ENCODE measurements at regions not wholly inside any gene's neighbourhood (a gene's known extent, or its start where the extent isn't known, plus 50 kb on each side); places are given as distances from the start of the nearest gene placed in this dataset.

DNA sequence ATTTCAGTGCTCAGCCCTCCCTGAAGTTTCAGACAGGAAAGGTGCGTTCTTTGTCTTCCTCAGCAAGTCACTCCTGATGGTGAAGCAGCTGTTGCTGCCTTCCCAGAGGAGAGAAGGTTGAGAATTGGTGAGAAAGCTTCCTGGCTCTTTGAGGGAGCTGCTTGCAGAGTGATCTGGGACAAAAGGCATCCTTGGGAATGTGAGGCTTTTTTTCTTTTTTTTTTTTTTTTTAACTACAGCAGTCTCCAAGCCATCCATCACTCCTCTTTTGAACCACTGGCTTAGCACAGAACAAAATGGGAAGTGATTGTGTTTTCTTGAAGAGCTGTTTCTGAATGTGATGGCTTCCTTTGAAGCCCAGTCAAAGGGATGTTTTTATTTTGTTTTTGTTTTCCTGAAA lies 120.4 kb upstream of the LRIG3 start:
- Histone ChIP-seq H3K4me1 (ENCODE audit: insufficient read depth, low read length, poor library complexity, severe bottlenecking) (no peaks in the 10 kb centered on the region), H4K20me1 (ENCODE audit: insufficient read depth, low read length, poor library complexity, severe bottlenecking) (no peaks in the 10 kb centered on the region), H3F3A (ENCODE audit: low read depth) (no peaks in the 10 kb centered on the region)

DNA sequence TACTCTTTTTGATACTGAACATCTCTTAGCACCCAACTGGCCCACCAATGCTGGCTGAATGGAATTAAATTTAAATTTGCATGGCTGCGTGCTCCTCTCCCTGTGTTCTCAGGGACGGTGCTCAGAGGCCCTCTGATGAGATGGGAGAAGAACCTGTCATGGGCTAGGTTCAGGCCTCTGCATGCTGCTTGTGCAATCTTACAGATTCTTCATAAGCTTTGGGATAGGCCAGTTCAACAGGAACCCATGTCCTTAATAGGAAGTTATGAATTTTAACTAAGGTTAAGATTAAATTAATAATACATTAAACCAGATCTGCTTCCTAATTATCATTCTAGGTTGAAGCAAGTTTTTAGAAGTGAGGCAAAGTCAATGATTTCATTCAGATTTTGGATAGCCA lies 119.7 kb upstream of the LRIG3 start:
- Histone ChIP-seq H3F3A (ENCODE audit: low read depth) (no peaks in the 10 kb centered on the region), H3K79me2 (ENCODE audit: insufficient read depth, low read length) (no peaks in the 10 kb centered on the region), H3K4me1 (ENCODE audit: insufficient read depth, low read length, poor library complexity, severe bottlenecking) (no peaks in the 10 kb centered on the region), H2AFZ (ENCODE audit: low read length) (no peak overlapping the region), H3K9me2 (replicated peaks; ENCODE audit: low read depth, low read length) (no peaks in the 10 kb centered on the region), H3K9ac (ENCODE audit: low read depth, low read length, poor library complexity, severe bottlenecking) (no peak overlapping the region), H3K4me3 (ENCODE audit: low read length, poor library complexity, severe bottlenecking) (no peak overlapping the region), H3K9me3 (ENCODE audit: insufficient read depth, low read depth, low read length) (no peaks in the 10 kb centered on the region), H3K4me2 (ENCODE audit: low read depth, low read length, poor library complexity, severe bottlenecking) (no peak overlapping the region), H3K36me3 (ENCODE audit: insufficient read depth, low read length) (no peaks in the 10 kb centered on the region), H3K27me3 (ENCODE audit: insufficient read depth, low read length, poor library complexity, severe bottlenecking) (no peaks in the 10 kb centered on the region), H4K20me1 (ENCODE audit: insufficient read depth, low read length, poor library complexity, severe bottlenecking) (no peaks in the 10 kb centered on the region)
- no peak for TF ChIP-seq EZH2phosphoT487 (IDR thresholded peaks at IDR 0.05; ENCODE audit: borderline replicate concordance)
- TF ChIP-seq, protein P1, sequence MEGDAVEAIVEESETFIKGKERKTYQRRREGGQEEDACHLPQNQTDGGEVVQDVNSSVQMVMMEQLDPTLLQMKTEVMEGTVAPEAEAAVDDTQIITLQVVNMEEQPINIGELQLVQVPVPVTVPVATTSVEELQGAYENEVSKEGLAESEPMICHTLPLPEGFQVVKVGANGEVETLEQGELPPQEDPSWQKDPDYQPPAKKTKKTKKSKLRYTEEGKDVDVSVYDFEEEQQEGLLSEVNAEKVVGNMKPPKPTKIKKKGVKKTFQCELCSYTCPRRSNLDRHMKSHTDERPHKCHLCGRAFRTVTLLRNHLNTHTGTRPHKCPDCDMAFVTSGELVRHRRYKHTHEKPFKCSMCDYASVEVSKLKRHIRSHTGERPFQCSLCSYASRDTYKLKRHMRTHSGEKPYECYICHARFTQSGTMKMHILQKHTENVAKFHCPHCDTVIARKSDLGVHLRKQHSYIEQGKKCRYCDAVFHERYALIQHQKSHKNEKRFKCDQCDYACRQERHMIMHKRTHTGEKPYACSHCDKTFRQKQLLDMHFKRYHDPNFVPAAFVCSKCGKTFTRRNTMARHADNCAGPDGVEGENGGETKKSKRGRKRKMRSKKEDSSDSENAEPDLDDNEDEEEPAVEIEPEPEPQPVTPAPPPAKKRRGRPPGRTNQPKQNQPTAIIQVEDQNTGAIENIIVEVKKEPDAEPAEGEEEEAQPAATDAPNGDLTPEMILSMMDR (conservative IDR thresholded peaks at IDR 0.05; ENCODE audit: low read length): no peak

More for the DNA sequence above, 120.4 kb upstream of the LRIG3 start:
- Histone ChIP-seq H2AFZ (ENCODE audit: low read length) (no peak overlapping the region), H3K27me3 (ENCODE audit: insufficient read depth, low read length, poor library complexity, severe bottlenecking) (no peaks in the 10 kb centered on the region), H3K9me3 (ENCODE audit: insufficient read depth, low read depth, low read length) (no peaks in the 10 kb centered on the region), H3K36me3 (ENCODE audit: insufficient read depth, low read length) (no peaks in the 10 kb centered on the region), H3K4me3 (ENCODE audit: low read length, poor library complexity, severe bottlenecking) (no peak overlapping the region), H3K9me2 (replicated peaks; ENCODE audit: low read depth, low read length) (no peaks in the 10 kb centered on the region), H3K4me2 (ENCODE audit: low read depth, low read length, poor library complexity, severe bottlenecking) (no peak overlapping the region), H3K9ac (ENCODE audit: low read depth, low read length, poor library complexity, severe bottlenecking) (no peak overlapping the region), H3K79me2 (ENCODE audit: insufficient read depth, low read length) (no peaks in the 10 kb centered on the region)
- TF ChIP-seq, protein P1 (conservative IDR thresholded peaks at IDR 0.05; ENCODE audit: low read length): no peak
- no peak for TF ChIP-seq EZH2phosphoT487 (IDR thresholded peaks at IDR 0.05; ENCODE audit: borderline replicate concordance)

DNA sequence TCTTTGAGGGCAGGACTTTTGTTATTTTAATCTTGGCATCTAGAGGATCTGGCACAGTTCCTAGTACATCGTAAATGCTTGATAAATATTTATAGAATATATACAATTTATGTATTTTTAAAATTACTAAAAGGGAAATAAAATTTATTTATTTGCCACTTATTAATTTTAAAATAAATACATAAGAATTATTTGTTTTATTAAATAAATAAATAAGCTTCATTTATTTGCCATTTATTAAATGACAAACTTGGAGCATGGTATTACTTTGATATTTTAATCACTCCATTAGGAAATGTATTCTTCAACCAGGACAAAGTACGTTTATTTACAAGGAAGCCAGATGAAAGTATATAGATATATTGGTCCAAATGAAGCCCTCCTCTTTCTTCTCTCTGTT lies 118.7 kb upstream of the LRIG3 start:
- no peaks in the 10 kb centered on the region for H3F3A ChIP-seq (ENCODE audit: low read depth)

More for the DNA sequence above, 118.7 kb upstream of the LRIG3 start:
- Histone ChIP-seq H4K20me1 (ENCODE audit: insufficient read depth, low read length, poor library complexity, severe bottlenecking) (no peaks in the 10 kb centered on the region), H3K9me3 (ENCODE audit: insufficient read depth, low read depth, low read length) (no peaks in the 10 kb centered on the region), H3K36me3 (ENCODE audit: insufficient read depth, low read length) (no peaks in the 10 kb centered on the region), H3K4me2 (ENCODE audit: low read depth, low read length, poor library complexity, severe bottlenecking) (no peak overlapping the region), H3K9me2 (replicated peaks; ENCODE audit: low read depth, low read length) (no peaks in the 10 kb centered on the region), H3K4me3 (ENCODE audit: low read length, poor library complexity, severe bottlenecking) (no peak overlapping the region), H3K4me1 (ENCODE audit: insufficient read depth, low read length, poor library complexity, severe bottlenecking) (no peaks in the 10 kb centered on the region), H2AFZ (ENCODE audit: low read length) (no peak overlapping the region), H3K9ac (ENCODE audit: low read depth, low read length, poor library complexity, severe bottlenecking) (no peak overlapping the region), H3K79me2 (ENCODE audit: insufficient read depth, low read length) (no peaks in the 10 kb centered on the region), H3K27me3 (ENCODE audit: insufficient read depth, low read length, poor library complexity, severe bottlenecking) (no peaks in the 10 kb centered on the region)
- TF ChIP-seq, protein P1 (conservative IDR thresholded peaks at IDR 0.05; ENCODE audit: low read length): no peak
- TF ChIP-seq EZH2phosphoT487 (IDR thresholded peaks at IDR 0.05; ENCODE audit: borderline replicate concordance): no peak
